GM12878 (cell line): ENCODE measurements at regions not wholly inside any gene's neighbourhood (a gene's known extent, or its start where the extent isn't known, plus 50 kb on each side); places are given as distances from the start of the nearest gene placed in this dataset.

Experiments used
- ATAC-seq: fragments of 200-7000 bp; cut with Tn5 transposase; 3 replicates; pipeline ENCODE4 v1.9.1; 2020; ENCODE audit warnings: mild to moderate bottlenecking, moderate library complexity
- BruUV-seq: library from RNA; stranded (reverse); fragments of 400-500 nt; replicated peaks from 2 replicates; lab custom pipeline; 2021; lab: Mats Ljungman, UMichigan
- CTCF ChIA-PET: fragments of 300-600 bp; sonication (Branson Sonifier 250); formaldehyde crosslinking; extraction: SDS; loops from one replicate; lab custom pipeline; 2021; ENCODE audit warnings: inconsistent platforms; lab: Yijun Ruan, JAX
- POLR2A ChIA-PET: fragments of 350-600 bp; formaldehyde crosslinking; extraction: SDS; loops from one replicate; lab custom pipeline; 2021; ENCODE audit warnings: inconsistent platforms; lab: Charles Lee
- RAD21 ChIA-PET: fragments of 300-600 bp; sonication (Branson Sonifier 250); formaldehyde crosslinking; loops from one replicate; lab custom pipeline; 2023; ENCODE audit warnings: antibody characterized with exemption; ENCODE audit not compliant: unreplicated experiment; lab: Charles Lee
- SMC1A ChIA-PET: fragments of 300-600 bp; sonication (Branson Sonifier 250); formaldehyde crosslinking; loops from one replicate; lab custom pipeline; 2023; ENCODE audit not compliant: unreplicated experiment, uncharacterized antibody; lab: Charles Lee
- DNase-seq: peaks from one replicate; pipeline ENCODE4 v3.0.0-alpha.2; 2011; ENCODE audit warnings: low read depth, low spot score
- FAIRE-seq: peaks from 3 replicates; lab custom pipeline; 2011; peaks lifted over from hg19 to GRCh38; lab: Jason Lieb, UNC
- H2AFZ ChIP-seq: 2 replicates; pipeline ENCODE4 v1.6.0; 2011; ENCODE audit warnings: low read depth, low read length, control low read depth; ENCODE audit not compliant: control insufficient read depth
- H3K27ac ChIP-seq: 2 replicates; pipeline ENCODE4 v1.5.1; 2011; ENCODE audit warnings: control low read depth; ENCODE audit not compliant: control insufficient read depth, insufficient read depth
- H3K27me3 ChIP-seq, 2 experiments: replicated peaks in 1 of 2; 2 replicates each; pipeline versions ENCODE4 v1.6.0 to v1.6.1; 2011; ENCODE audit warnings: low read length in 1 of 2; ENCODE audit not compliant: control insufficient read depth in 2 of 2, insufficient read depth in 2 of 2
- H3K36me3 ChIP-seq, 2 experiments: 2 replicates each; pipeline ENCODE4 v1.5.1; 2011; ENCODE audit warnings: low read length in 1 of 2; ENCODE audit not compliant: control insufficient read depth in 2 of 2, insufficient read depth in 2 of 2
- H3K4me1 ChIP-seq: 2 replicates; pipeline ENCODE4 v1.6.1; 2011; ENCODE audit warnings: mild to moderate bottlenecking, low read length, moderate library complexity, mixed read lengths; ENCODE audit not compliant: control insufficient read depth, insufficient read depth
- H3K4me2 ChIP-seq: 2 replicates; pipeline ENCODE4 v1.6.0; 2011; ENCODE audit warnings: control low read depth; ENCODE audit not compliant: control insufficient read depth, insufficient read depth
- H3K4me3 ChIP-seq: fragments of 200-600 bp; sonication (generic); 2 replicates; pipeline ENCODE4 v1.5.1; 2016
- H3K79me2 ChIP-seq: 2 replicates; pipeline ENCODE4 v1.6.0; 2011; ENCODE audit warnings: low read length; ENCODE audit not compliant: control insufficient read depth, insufficient read depth
- H3K9ac ChIP-seq: 2 replicates; pipeline ENCODE4 v1.8.0; 2011; ENCODE audit warnings: low read length, control low read depth, mixed read lengths; ENCODE audit not compliant: control insufficient read depth, insufficient read depth
- H3K9me3 ChIP-seq: replicated peaks from 3 replicates; pipeline ENCODE4 v1.5.1; 2011; ENCODE audit warnings: mild to moderate bottlenecking, low read length; ENCODE audit not compliant: control insufficient read depth, insufficient read depth
- H4K20me1 ChIP-seq: 2 replicates; pipeline ENCODE4 v1.6.0; 2011; ENCODE audit not compliant: control insufficient read depth, insufficient read depth
- CBX5 ChIP-seq: sonication (generic); IDR thresholded peaks from 2 replicates; pipeline ENCODE4 v1.6.1; 2016; ENCODE audit warnings: low read depth, moderate library complexity, mild to moderate bottlenecking, inconsistent platforms
- CREM ChIP-seq: IDR thresholded peaks from 2 replicates; pipeline ENCODE4 v1.6.1; 2014; ENCODE audit warnings: antibody characterized with exemption, low read depth
- CTCF ChIP-seq, 3 experiments: IDR thresholded peaks in 2 of 3; conservative IDR thresholded peaks in 1 of 3; 2 replicates each; pipeline ENCODE4 v1.5.1; 2011; ENCODE audit warnings: low read depth in 3 of 3, low read length in 3 of 3, mild to moderate bottlenecking in 3 of 3, control low read depth in 2 of 3, moderate library complexity in 2 of 3, inconsistent platforms in 1 of 3, mixed read lengths in 1 of 3; ENCODE audit not compliant: control insufficient read depth in 2 of 3, insufficient read depth in 1 of 3; ENCODE audit errors: extremely low read depth in 1 of 3
- ELK1 ChIP-seq: IDR thresholded peaks from 2 replicates; pipeline ENCODE4 v1.6.1; 2012; ENCODE audit warnings: low read depth, low read length, improper control_type of control experiment
- HCFC1 ChIP-seq: fragments of 150-350 bp; IDR thresholded peaks from 2 replicates; pipeline ENCODE4 v1.6.1; 2014; ENCODE audit warnings: low read length
- MXI1 ChIP-seq: fragments of 150-350 bp; IDR thresholded peaks from 2 replicates; pipeline ENCODE4 v1.6.1; 2011; ENCODE audit warnings: low read depth, mild to moderate bottlenecking, inconsistent platforms, low read length, improper control_type of control experiment
- PAX8 ChIP-seq: fragments of 450-650 bp; IDR thresholded peaks from 2 replicates; pipeline ENCODE4 v1.6.1; 2017; ENCODE audit warnings: mild to moderate bottlenecking, moderate library complexity
- RBBP5 ChIP-seq: fragments of 200-600 bp; sonication (generic); conservative IDR thresholded peaks from 2 replicates; pipeline ENCODE4 v1.6.1; 2016
- SREBF2 ChIP-seq: IDR thresholded peaks from 2 replicates; pipeline ENCODE4 v1.6.1; 2012; ENCODE audit warnings: mild to moderate bottlenecking, low read length
- ZNF274 ChIP-seq: IDR thresholded peaks from one replicate; pipeline ENCODE4 v1.8.0; 2011; ENCODE audit not compliant: insufficient read length, insufficient read depth
- ZZZ3 ChIP-seq: IDR thresholded peaks from 2 replicates; pipeline ENCODE4 v1.6.1; 2011; ENCODE audit warnings: low read depth; ENCODE audit not compliant: control insufficient read depth, insufficient read length
- whole genome bisulfite sequencing: methylation state at CpG from one replicate; pipeline ENCODE4 v1.1.6; 2016; ENCODE audit warnings: low lambda C conversion rate; ENCODE audit not compliant: insufficient replicate concordance, insufficient coverage; ENCODE audit errors: missing lambda C conversion rate; 5-methylcytosine and 5-hydroxymethylcytosine counted together
- in situ Hi-C: fragments of 300-500 bp; cut with MboI; formaldehyde crosslinking; loops from 9 replicates; pipeline ENCODE4 v1.14.3; 2018; ENCODE audit warnings: mixed read lengths
- intact Hi-C: fragments of 100-400 bp; cut with micrococcal nuclease; formaldehyde crosslinking; loops from one replicate; pipeline ENCODE4 v1.14.2; 2022; ENCODE audit not compliant: unreplicated experiment
- TF ChIP-seq, protein P1 (sequence below): fragments of 450-650 bp; IDR thresholded peaks from 2 replicates; pipeline ENCODE4 v1.6.1; 2017; ENCODE audit warnings: mild to moderate bottlenecking, moderate library complexity

DNA sequence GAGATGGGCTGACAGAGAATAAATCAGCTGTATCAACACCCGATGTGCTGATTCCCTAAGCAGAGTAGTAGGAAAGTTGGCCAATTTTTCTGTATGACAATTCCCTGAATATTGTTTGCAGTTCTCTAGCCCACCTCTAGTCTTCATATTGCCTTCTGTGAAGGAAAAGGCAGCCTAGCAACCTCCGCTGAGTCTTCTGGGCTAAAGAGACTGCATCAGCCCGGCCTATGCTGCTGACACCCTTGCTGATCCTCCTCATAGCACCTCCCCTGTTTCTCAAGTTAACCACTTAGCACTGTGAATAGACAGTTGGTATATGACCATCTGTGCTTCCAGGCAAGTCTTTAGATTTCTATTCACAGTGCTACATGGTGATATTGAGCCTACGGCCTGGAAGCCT lies 161.1 kb upstream of the EGLN3 start:
- DNase-seq (no peak), FAIRE-seq (no peak), ATAC-seq (peak; percentile 29; the same call in 2 of the 3 replicates)
- ChIA-PET CTCF (no interaction called here), RAD21 (no interaction called here), POLR2A (no interaction called here), SMC1A (interaction anchor here (0.9 kb wide), 1 partner anchor 10 kb away, joined by 3 read pairs; no protein-coding TSS in a partner anchor)
- in situ Hi-C loops (no loop called here), intact Hi-C loops (no loop called here)
- no peak overlapping the region for H2AFZ ChIP-seq
- H3K4me3 ChIP-seq = no peak overlapping the region
- no peak overlapping the region for H3K27ac ChIP-seq
- no peaks in the 10 kb centered on the region for H3K9me3 ChIP-seq
- WGBS = 0% methylated on average over 4 of the region's 4 CpGs
- no peak overlapping the region for H3K9ac ChIP-seq
- no peaks in the 10 kb centered on the region for H3K4me1 ChIP-seq
- TF ChIP-seq CTCF (IDR thresholded peaks at IDR 0.05 in 2 of 3, conservative IDR thresholded peaks at IDR 0.05 in 1 of 3; ENCODE audit: control insufficient read depth in 2 of 3, extremely low read depth in 1 of 3, insufficient read depth in 1 of 3, low read depth in 3 of 3, low read length in 3 of 3) (0 out of 6 replicates have a peak, but pooled peaks of 1 of the 3 experiments have one; percentile 4), CREM (no peak), SREBF2 (no peak), PAX8 (no peak)
- H4K20me1 ChIP-seq = no peaks in the 10 kb centered on the region
- H3K36me3 ChIP-seq = no peaks in the 10 kb centered on the region
- H3K27me3 ChIP-seq = no peaks in the 10 kb centered on the region
- no peak overlapping the region for H3K4me2 ChIP-seq
- BruUV-seq = no TSS peak
- H3K79me2 ChIP-seq = no peaks in the 10 kb centered on the region

DNA sequence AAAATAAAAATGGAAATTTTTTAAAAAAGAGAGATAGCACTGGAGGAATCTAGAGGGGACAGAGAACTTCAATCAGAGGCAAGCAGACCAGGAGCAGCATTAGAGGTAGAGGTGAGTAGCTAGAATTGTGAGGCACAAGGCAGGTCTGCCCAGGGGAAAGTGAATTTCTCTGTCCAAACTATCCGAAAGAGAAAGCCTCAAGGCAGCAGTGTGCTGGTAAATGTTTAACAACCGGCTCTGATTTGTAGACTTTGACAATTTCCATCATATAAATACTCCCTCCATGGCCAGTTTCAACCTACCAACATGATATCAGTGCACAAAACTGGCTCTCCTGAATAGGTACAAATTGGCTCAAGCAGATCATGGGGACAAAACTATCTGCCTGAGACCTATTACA lies 160.6 kb upstream of the EGLN3 start:
- ATAC-seq (peak; percentile 54), FAIRE-seq (no peak), DNase-seq (no peak)
- Histone ChIP-seq H3K9me3 (no peaks in the 10 kb centered on the region), H3K4me3 (no peak overlapping the region), H3K27ac (no peak overlapping the region), H3K9ac (no peak overlapping the region), H3K36me3 (no peaks in the 10 kb centered on the region), H4K20me1 (no peaks in the 10 kb centered on the region), H3K4me2 (no peak overlapping the region), H3K27me3 (no peaks in the 10 kb centered on the region), H3K4me1 (no peaks in the 10 kb centered on the region), H3K79me2 (no peaks in the 10 kb centered on the region), H2AFZ (no peak overlapping the region)
- intact Hi-C loops = no loop called here
- WGBS = 4% methylated on average over 2 of the region's 2 CpGs
- ChIA-PET POLR2A (no interaction called here), CTCF (no interaction called here), SMC1A (interaction anchor here (0.9 kb wide), 1 partner anchor 10 kb away, joined by 3 read pairs; no protein-coding TSS in a partner anchor), RAD21 (no interaction called here)
- no TSS peak for BruUV-seq
- in situ Hi-C loops = no loop called here
- TF ChIP-seq ZNF274 (no peak), ZZZ3 (no peak), CBX5 (no peak), MXI1 (no peak), ELK1 (no peak), RBBP5 (no peak), HCFC1 (no peak)
- TF ChIP-seq, protein P1, sequence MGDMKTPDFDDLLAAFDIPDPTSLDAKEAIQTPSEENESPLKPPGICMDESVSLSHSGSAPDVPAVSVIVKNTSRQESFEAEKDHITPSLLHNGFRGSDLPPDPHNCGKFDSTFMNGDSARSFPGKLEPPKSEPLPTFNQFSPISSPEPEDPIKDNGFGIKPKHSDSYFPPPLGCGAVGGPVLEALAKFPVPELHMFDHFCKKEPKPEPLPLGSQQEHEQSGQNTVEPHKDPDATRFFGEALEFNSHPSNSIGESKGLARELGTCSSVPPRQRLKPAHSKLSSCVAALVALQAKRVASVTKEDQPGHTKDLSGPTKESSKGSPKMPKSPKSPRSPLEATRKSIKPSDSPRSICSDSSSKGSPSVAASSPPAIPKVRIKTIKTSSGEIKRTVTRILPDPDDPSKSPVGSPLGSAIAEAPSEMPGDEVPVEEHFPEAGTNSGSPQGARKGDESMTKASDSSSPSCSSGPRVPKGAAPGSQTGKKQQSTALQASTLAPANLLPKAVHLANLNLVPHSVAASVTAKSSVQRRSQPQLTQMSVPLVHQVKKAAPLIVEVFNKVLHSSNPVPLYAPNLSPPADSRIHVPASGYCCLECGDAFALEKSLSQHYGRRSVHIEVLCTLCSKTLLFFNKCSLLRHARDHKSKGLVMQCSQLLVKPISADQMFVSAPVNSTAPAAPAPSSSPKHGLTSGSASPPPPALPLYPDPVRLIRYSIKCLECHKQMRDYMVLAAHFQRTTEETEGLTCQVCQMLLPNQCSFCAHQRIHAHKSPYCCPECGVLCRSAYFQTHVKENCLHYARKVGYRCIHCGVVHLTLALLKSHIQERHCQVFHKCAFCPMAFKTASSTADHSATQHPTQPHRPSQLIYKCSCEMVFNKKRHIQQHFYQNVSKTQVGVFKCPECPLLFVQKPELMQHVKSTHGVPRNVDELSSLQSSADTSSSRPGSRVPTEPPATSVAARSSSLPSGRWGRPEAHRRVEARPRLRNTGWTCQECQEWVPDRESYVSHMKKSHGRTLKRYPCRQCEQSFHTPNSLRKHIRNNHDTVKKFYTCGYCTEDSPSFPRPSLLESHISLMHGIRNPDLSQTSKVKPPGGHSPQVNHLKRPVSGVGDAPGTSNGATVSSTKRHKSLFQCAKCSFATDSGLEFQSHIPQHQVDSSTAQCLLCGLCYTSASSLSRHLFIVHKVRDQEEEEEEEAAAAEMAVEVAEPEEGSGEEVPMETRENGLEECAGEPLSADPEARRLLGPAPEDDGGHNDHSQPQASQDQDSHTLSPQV = no peak
